Karpas-422 (cell line): ENCODE measurements at regions not wholly inside any gene's neighbourhood (a gene's known extent, or its start where the extent isn't known, plus 50 kb on each side); places are given as distances from the start of the nearest gene placed in this dataset.

ENCODE experiments used
- DNase-seq: peaks from one replicate; pipeline ENCODE4 v3.0.0-alpha.2; 2015
- H2AFZ ChIP-seq: fragments of 200-600 bp; sonication (generic); 2 replicates; pipeline ENCODE4 v1.6.1; 2014; ENCODE audit warnings: antibody characterized with exemption, low read length, mixed read lengths
- H3K27ac ChIP-seq: fragments of 200-600 bp; sonication (generic); 2 replicates; pipeline ENCODE4 v1.5.1; 2014; ENCODE audit warnings: mild to moderate bottlenecking, low read length, moderate library complexity
- H3K27me3 ChIP-seq: fragments of 200-600 bp; sonication (generic); 2 replicates; pipeline ENCODE4 v1.6.1; 2014; ENCODE audit warnings: low read length, mixed read lengths
- H3K36me3 ChIP-seq: fragments of 200-600 bp; sonication (generic); 2 replicates; pipeline ENCODE4 v1.6.1; 2014; ENCODE audit warnings: low read length, mixed read lengths; ENCODE audit not compliant: insufficient read depth
- H3K4me1 ChIP-seq: fragments of 200-600 bp; sonication (generic); 2 replicates; pipeline ENCODE4 v1.6.1; 2014; ENCODE audit warnings: mild to moderate bottlenecking, low read length, mixed read lengths
- H3K4me2 ChIP-seq: fragments of 200-600 bp; sonication (generic); 2 replicates; pipeline ENCODE4 v1.6.1; 2014; ENCODE audit warnings: low read length, low read depth, mild to moderate bottlenecking; ENCODE audit not compliant: poor library complexity, severe bottlenecking
- H3K4me3 ChIP-seq: fragments of 200-600 bp; sonication (generic); 2 replicates; pipeline ENCODE4 v1.5.1; 2014; ENCODE audit warnings: mild to moderate bottlenecking, antibody characterized with exemption, low read length, mixed read lengths
- H3K79me2 ChIP-seq: fragments of 200-600 bp; sonication (generic); 2 replicates; pipeline ENCODE4 v1.6.1; 2014; ENCODE audit warnings: mild to moderate bottlenecking, low read length, mixed read lengths
- H3K9ac ChIP-seq: fragments of 200-600 bp; sonication (generic); 2 replicates; pipeline ENCODE4 v1.6.0; 2014; ENCODE audit warnings: low read length
- H3K9me2 ChIP-seq: fragments of 200-600 bp; sonication (generic), shearing (Covaris generic); replicated peaks from 2 replicates; pipeline ENCODE4 v1.6.0; 2014; ENCODE audit warnings: mild to moderate bottlenecking, low read length, moderate library complexity; ENCODE audit not compliant: insufficient read depth
- H3K9me3 ChIP-seq: fragments of 300-700, 200-600 bp; sonication (generic); 2 replicates; pipeline ENCODE4 v1.6.1; 2014; ENCODE audit warnings: low read length, mixed read lengths
- H4K20me1 ChIP-seq: fragments of 200-600 bp; sonication (generic); 2 replicates; pipeline ENCODE4 v1.6.1; 2014; ENCODE audit warnings: mild to moderate bottlenecking, antibody characterized with exemption, low read length, low read depth; ENCODE audit not compliant: insufficient read depth

GRCh38 chr4:7120341-7120740, 52.5 kb upstream of the GRPEL1 start:
- H3K4me3 ChIP-seq: no peak overlapping the region
- no peaks in the 10 kb centered on the region for H3K27me3 ChIP-seq
- no peaks in the 10 kb centered on the region for H3K79me2 ChIP-seq
- no peaks in the 10 kb centered on the region for H3K36me3 ChIP-seq
- H3K9me3 ChIP-seq: no peaks in the 10 kb centered on the region
- no peak overlapping the region for H3K27ac ChIP-seq
- H3K9ac ChIP-seq: no peak overlapping the region
- H4K20me1 ChIP-seq: no peaks in the 10 kb centered on the region
- H2AFZ ChIP-seq: no peak overlapping the region
- H3K4me2 ChIP-seq: no peak overlapping the region
- peaks cover 8% of the 10 kb centered on the region for H3K4me1 ChIP-seq
- no peaks in the 10 kb centered on the region for H3K9me2 ChIP-seq
- DNase-seq: peak; percentile 79

- Histone ChIP-seq H3K9me2 (no peaks in the 10 kb centered on the region), H3K9me3 (no peaks in the 10 kb centered on the region), H2AFZ (no peak overlapping the region), H3K79me2 (no peaks in the 10 kb centered on the region), H3K4me2 (no peak overlapping the region), H3K36me3 (no peaks in the 10 kb centered on the region), H3K4me1 (no peaks in the 10 kb centered on the region), H4K20me1 (no peaks in the 10 kb centered on the region), H3K27ac (no peak overlapping the region), H3K9ac (no peak overlapping the region), H3K4me3 (no peak overlapping the region), H3K27me3 (no peaks in the 10 kb centered on the region)
- DNase-seq: no peak
Observed at GRCh38 chr4:7118013-7118832, 50.4 kb upstream of the GRPEL1 start.
